Activated B cell treated with CpG ODN at 0.5 μM for 24 hours (primary cell): ENCODE measurements at regions not wholly inside any gene's neighbourhood (a gene's known extent, or its start where the extent isn't known, plus 50 kb on each side); places are given as distances from the start of the nearest gene placed in this dataset.

Experiments
- ATAC-seq: fragments of 200-7000 bp; cut with Tn5 transposase; one replicate; pipeline ENCODE4 v1.10.0; 2021; ENCODE audit warnings: low read depth, mild to moderate bottlenecking, moderate library complexity
- CTCF ChIA-PET: fragments of 350-600 bp; sonication (Branson Sonifier 250); formaldehyde crosslinking; loops from one replicate; lab custom pipeline; 2021; ENCODE audit warnings: antibody characterized with exemption; lab: Charles Lee
- POLR2A ChIA-PET: fragments of 350-600 bp; sonication (Branson Sonifier 250); formaldehyde crosslinking; loops from one replicate; lab custom pipeline; 2021; ENCODE audit warnings: antibody characterized with exemption; lab: Charles Lee
- DNase-seq: peaks from one replicate; pipeline ENCODE4 v3.0.0; 2022
- H3K27ac Mint-ChIP-seq: one replicate; pipeline ENCODE4 v1.8.0; 2020; ENCODE audit warnings: mixed read lengths
- H3K27me3 Mint-ChIP-seq: one replicate; pipeline ENCODE4 v1.8.0; 2021; ENCODE audit warnings: mixed read lengths
- H3K36me3 Mint-ChIP-seq: one replicate; pipeline ENCODE4 v1.8.0; 2021; ENCODE audit warnings: low read depth, mixed read lengths
- H3K4me1 Mint-ChIP-seq: one replicate; pipeline ENCODE4 v1.8.0; 2021; ENCODE audit warnings: mixed read lengths
- H3K4me3 Mint-ChIP-seq: one replicate; pipeline ENCODE4 v1.8.0; 2020; ENCODE audit warnings: mild to moderate bottlenecking, mixed read lengths
- H3K9me3 Mint-ChIP-seq: one replicate; pipeline ENCODE4 v1.8.0; 2020; ENCODE audit warnings: mixed read lengths
- CTCF ChIP-seq: fragments of 200-600 bp; IDR thresholded peaks from one replicate; pipeline ENCODE4 v1.8.0; 2022; ENCODE audit warnings: antibody characterized with exemption, mild to moderate bottlenecking
- intact Hi-C: fragments of 100-400 bp; cut with micrococcal nuclease; formaldehyde crosslinking; loops from one replicate; pipeline ENCODE4 v1.15.1; 2024

- ATAC-seq: no peak
- ChIA-PET POLR2A (no interaction called here), CTCF (no interaction called here)
- no peaks in the 10 kb centered on the region for H3K9me3 Mint-ChIP-seq
- H3K27me3 Mint-ChIP-seq: no peaks in the 10 kb centered on the region
- no peaks in the 10 kb centered on the region for H3K36me3 Mint-ChIP-seq
- no peak for TF ChIP-seq CTCF
- H3K4me1 Mint-ChIP-seq: peaks cover 26% of the 10 kb centered on the region
- no peak overlapping the region for H3K4me3 Mint-ChIP-seq
- intact Hi-C loops: no loop called here
- DNase-seq: no peak
- no peak overlapping the region for H3K27ac Mint-ChIP-seq
These were observed 388.3 kb downstream of the MFSD1 start for GRCh38 chr3:159189994-159190669.

GRCh38 chr3:159191447-159191846 lies 389.6 kb downstream of the MFSD1 start:
- intact Hi-C loops: no loop called here
- Mint-ChIP-seq H3K9me3 (no peaks in the 10 kb centered on the region), H3K4me1 (peaks cover 13% of the 10 kb centered on the region), H3K36me3 (no peaks in the 10 kb centered on the region), H3K27me3 (no peaks in the 10 kb centered on the region), H3K4me3 (no peak overlapping the region), H3K27ac (no peak overlapping the region)
- ATAC-seq: no peak
- ChIA-PET CTCF (no interaction called here), POLR2A (no interaction called here)
- DNase-seq: no peak
- no peak for TF ChIP-seq CTCF

DNA sequence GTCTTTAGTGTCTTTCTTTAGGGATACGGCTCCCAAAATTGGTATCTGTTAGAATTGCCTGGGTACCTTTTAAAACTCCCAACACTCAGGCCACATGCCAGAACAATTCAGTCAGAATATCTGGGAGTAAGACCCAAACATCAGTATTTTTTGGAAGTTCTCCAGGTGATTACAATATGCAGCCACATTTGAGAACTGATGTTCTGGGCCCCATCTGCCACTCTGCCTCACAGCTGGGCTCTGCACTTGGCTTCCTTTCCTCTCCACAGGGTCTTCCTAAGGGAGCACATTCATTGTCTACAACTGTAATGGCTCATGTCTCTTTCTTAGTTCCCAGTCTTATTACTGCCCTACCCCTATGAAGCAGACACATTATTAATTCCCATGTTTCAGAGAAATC lies 394.5 kb downstream of the MFSD1 start:
- DNase-seq (no peak), ATAC-seq (no peak)
- no peak for TF ChIP-seq CTCF
- H3K4me3 Mint-ChIP-seq: no peak overlapping the region
- H3K36me3 Mint-ChIP-seq: no peaks in the 10 kb centered on the region
- H3K27ac Mint-ChIP-seq: no peak overlapping the region
- peaks cover 3% of the 10 kb centered on the region for H3K9me3 Mint-ChIP-seq
- H3K4me1 Mint-ChIP-seq: peaks cover 10% of the 10 kb centered on the region
- no peaks in the 10 kb centered on the region for H3K27me3 Mint-ChIP-seq
- intact Hi-C loops: no loop called here
- ChIA-PET POLR2A (no interaction called here), CTCF (no interaction called here)

DNA sequence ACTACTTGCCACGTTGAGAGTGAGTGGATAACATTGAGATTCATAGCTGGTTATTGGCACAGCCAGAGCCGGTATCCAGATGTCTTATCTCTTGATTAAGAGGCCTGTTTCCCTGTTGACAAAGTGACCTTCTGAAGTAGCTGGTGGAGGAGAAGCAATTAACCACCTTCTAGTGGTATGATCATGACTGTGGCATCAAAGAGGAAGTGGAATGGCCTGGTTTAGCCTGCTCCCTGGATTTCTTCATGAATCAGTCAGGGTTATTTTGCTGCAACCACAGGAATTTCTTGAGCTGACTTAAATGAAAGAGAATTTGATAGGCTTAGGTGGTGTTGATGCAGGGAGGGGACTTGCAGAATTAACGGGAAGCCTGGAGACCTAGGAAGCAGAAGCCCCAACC lies 398.3 kb downstream of the MFSD1 start:
- CTCF ChIA-PET: no interaction called here
- no peak for ATAC-seq
- no peak overlapping the region for H3K27ac Mint-ChIP-seq

DNA sequence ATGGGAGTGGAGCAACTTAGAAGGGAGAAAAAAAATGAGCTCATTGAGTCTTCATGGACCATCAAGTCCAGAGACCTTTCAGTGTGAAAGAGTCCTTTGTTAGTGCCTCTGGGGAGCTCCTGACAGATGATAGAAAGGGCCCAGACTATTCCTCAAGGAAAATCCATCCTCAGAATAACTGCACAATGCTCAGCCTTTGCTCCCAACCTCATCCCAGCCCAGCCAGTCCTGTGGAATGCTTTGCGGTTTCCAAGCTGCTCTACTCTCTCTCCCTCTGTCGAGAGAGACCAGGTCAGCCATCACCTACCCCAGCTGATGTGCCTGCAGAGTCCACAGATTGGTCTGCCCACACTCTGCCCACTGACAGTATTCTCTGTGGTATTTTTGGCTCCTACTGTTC lies 406.2 kb downstream of the MFSD1 start:
- H3K36me3 Mint-ChIP-seq: no peaks in the 10 kb centered on the region
- no peak overlapping the region for H3K4me3 Mint-ChIP-seq
- no peaks in the 10 kb centered on the region for H3K4me1 Mint-ChIP-seq
- H3K27ac Mint-ChIP-seq: no peak overlapping the region
- no peak for TF ChIP-seq CTCF
- no peak for ATAC-seq
- H3K9me3 Mint-ChIP-seq: no peaks in the 10 kb centered on the region
- POLR2A ChIA-PET: no interaction called here
- H3K27me3 Mint-ChIP-seq: peaks cover 3% of the 10 kb centered on the region
- DNase-seq: no peak
- intact Hi-C loops: no loop called here
- CTCF ChIA-PET: no interaction called here

More for the DNA sequence above, 398.3 kb downstream of the MFSD1 start:
- Mint-ChIP-seq H3K4me3 (no peak overlapping the region), H3K36me3 (no peaks in the 10 kb centered on the region), H3K27me3 (no peaks in the 10 kb centered on the region), H3K9me3 (peaks cover 3% of the 10 kb centered on the region), H3K4me1 (peaks cover 10% of the 10 kb centered on the region)
- no peak for DNase-seq
- POLR2A ChIA-PET: no interaction called here
- intact Hi-C loops: no loop called here
- TF ChIP-seq CTCF: no peak
